B cell (primary cell): ENCODE measurements at regions not wholly inside any gene's neighbourhood (a gene's known extent, or its start where the extent isn't known, plus 50 kb on each side); places are given as distances from the start of the nearest gene placed in this dataset.

Experiments
- ATAC-seq: fragments of 200-7000 bp; cut with Tn5 transposase; one replicate; pipeline ENCODE4 v1.10.0; 2021; ENCODE audit warnings: low read depth, mild to moderate bottlenecking, moderate number of reproducible peaks, moderate library complexity
- CTCF ChIA-PET: fragments of 350-600 bp; sonication (Branson Sonifier 250); formaldehyde crosslinking; loops from one replicate; lab custom pipeline; 2021; ENCODE audit warnings: antibody characterized with exemption, inconsistent platforms; lab: Charles Lee
- POLR2A ChIA-PET: fragments of 350-600 bp; sonication (Branson Sonifier 250); formaldehyde crosslinking; loops from one replicate; lab custom pipeline; 2021; ENCODE audit warnings: antibody characterized with exemption; lab: Charles Lee
- DNase-seq: peaks from one replicate; pipeline ENCODE4 v3.0.0; 2013
- H2AFZ ChIP-seq: 2 replicates; pipeline ENCODE4 v1.6.1; 2012; ENCODE audit warnings: mild to moderate bottlenecking, low read depth, low read length; ENCODE audit not compliant: insufficient read depth, poor library complexity, severe bottlenecking
- H3K27ac ChIP-seq, 2 donors: 1 replicate in 1 of 2; 2 replicates in 1 of 2; pipeline ENCODE4 v1.5.1; 2012 to 2013; ENCODE audit warnings: low read length in 2 of 2, mild to moderate bottlenecking in 2 of 2, moderate library complexity in 1 of 2
- H3K27me3 ChIP-seq, 4 experiments: fragments of 200-600 bp in 1 of 4; sonication (generic) in 1 of 4; replicated peaks in 1 of 4; 1 replicate in 2 of 4; 2 replicates in 2 of 4; pipeline versions ENCODE4 v1.6.1 to v1.7.0; 2013 to 2016; ENCODE audit warnings: low read length in 3 of 4, mild to moderate bottlenecking in 2 of 4, mixed read lengths in 1 of 4, moderate library complexity in 1 of 4; ENCODE audit not compliant: insufficient read depth in 4 of 4, control insufficient read depth in 3 of 4; ENCODE audit errors: control extremely low read depth in 1 of 4
- H3K36me3 ChIP-seq, 2 experiments: replicated peaks in 1 of 2; 1 replicate in 1 of 2; 2 replicates in 1 of 2; pipeline versions ENCODE4 v1.6.1 to v1.7.1; 2013; ENCODE audit warnings: low read length in 1 of 2; ENCODE audit not compliant: insufficient read depth in 2 of 2, control insufficient read depth in 1 of 2; ENCODE audit errors: control extremely low read depth in 1 of 2, extremely low read depth in 1 of 2
- H3K4me1 ChIP-seq, 2 donors: fragments of 200-600 bp in 1 of 2; sonication (generic) in 1 of 2; 1 replicate in 1 of 2; 2 replicates in 1 of 2; pipeline versions ENCODE4 v1.5.1 to v1.6.1; 2013 to 2017; ENCODE audit warnings: low read length in 2 of 2; ENCODE audit not compliant: control insufficient read depth in 2 of 2, insufficient read depth in 2 of 2
- H3K4me2 ChIP-seq: replicated peaks from 2 replicates; pipeline ENCODE3; 2012; ENCODE audit warnings: mild to moderate bottlenecking, low read depth, low read length; ENCODE audit not compliant: poor library complexity, severe bottlenecking
- H3K4me3 ChIP-seq, 5 experiments: fragments of 200-600 bp in 1 of 5; sonication (generic) in 1 of 5; 1 replicate in 3 of 5; 2 replicates in 2 of 5; pipeline versions ENCODE4 v1.5.1 to v1.7.0; 2011 to 2016; ENCODE audit warnings: low read length in 4 of 5, mild to moderate bottlenecking in 4 of 5, low read depth in 2 of 5, control low read depth in 1 of 5, moderate library complexity in 1 of 5; ENCODE audit not compliant: insufficient read depth in 1 of 5; ENCODE audit errors: control extremely low read depth in 1 of 5, extremely low read depth in 1 of 5
- H3K79me2 ChIP-seq: fragments of 200-600 bp; sonication (generic); one replicate; pipeline ENCODE4 v1.6.0; 2016; ENCODE audit warnings: low read length; ENCODE audit not compliant: control insufficient read depth, insufficient read depth
- H3K9ac ChIP-seq: fragments of 200-600 bp; sonication (generic); 2 replicates; pipeline ENCODE4 v1.6.1; 2017; ENCODE audit warnings: mild to moderate bottlenecking, low read length, moderate library complexity
- H3K9me3 ChIP-seq, 3 donors: one replicate each; pipeline versions ENCODE4 v1.6.1 to v1.7.1; 2013; ENCODE audit warnings: low read length in 2 of 3; ENCODE audit not compliant: control insufficient read depth in 2 of 3, insufficient read depth in 1 of 3; ENCODE audit errors: control extremely low read depth in 1 of 3
- H4K20me1 ChIP-seq: 2 replicates; pipeline ENCODE4 v1.6.0; 2012; ENCODE audit warnings: mild to moderate bottlenecking, low read length; ENCODE audit not compliant: insufficient read depth, control insufficient read depth, poor library complexity, severe bottlenecking
- H3K27ac Mint-ChIP-seq: one replicate; pipeline ENCODE4 v1.8.0; 2021; ENCODE audit warnings: mixed read lengths
- H3K27me3 Mint-ChIP-seq: one replicate; pipeline ENCODE4 v1.8.0; 2021; ENCODE audit warnings: mixed read lengths
- H3K4me1 Mint-ChIP-seq: one replicate; pipeline ENCODE4 v1.8.0; 2021; ENCODE audit warnings: mixed read lengths
- H3K4me3 Mint-ChIP-seq: one replicate; pipeline ENCODE4 v1.8.0; 2021; ENCODE audit warnings: mixed read lengths
- H3K9me3 Mint-ChIP-seq: one replicate; pipeline ENCODE4 v1.8.0; 2022; ENCODE audit warnings: mixed read lengths; ENCODE audit not compliant: insufficient read depth
- CTCF ChIP-seq: fragments of 200-600 bp; IDR thresholded peaks from one replicate; pipeline ENCODE4 v1.8.0; 2022; ENCODE audit warnings: antibody characterized with exemption, mild to moderate bottlenecking
- EZH2 ChIP-seq: IDR thresholded peaks from 2 replicates; pipeline ENCODE4 v1.6.1; 2012; ENCODE audit warnings: borderline replicate concordance, low read depth, mild to moderate bottlenecking, moderate library complexity, low read length; ENCODE audit not compliant: insufficient read depth, poor library complexity, severe bottlenecking
- WGBS: methylation state at CpG from one replicate; pipeline ENCODE4 v1.1.5; 2013; ENCODE audit warnings: missing lambda C conversion rate; ENCODE audit not compliant: insufficient coverage; 5-methylcytosine and 5-hydroxymethylcytosine counted together
- intact Hi-C: fragments of 100-400 bp; cut with micrococcal nuclease; formaldehyde crosslinking; loops from one replicate; pipeline ENCODE4 v1.10.0; 2022

GRCh38 chr17:5832886-5833285 is 237.3 kb upstream of the WSCD1 start:
- no peak overlapping the region for H3K9ac ChIP-seq
- no peaks in the 10 kb centered on the region for H3K9me3 ChIP-seq

GRCh38 chr17:5837055-5837491 is 233.1 kb upstream of the WSCD1 start:
- Mint-ChIP-seq H3K27ac (no peak overlapping the region), H3K4me1 (peaks cover 18% of the 10 kb centered on the region), H3K27me3 (peaks cover 6% of the 10 kb centered on the region), H3K9me3 (no peaks in the 10 kb centered on the region), H3K4me3 (no peak overlapping the region)
- POLR2A ChIA-PET: no interaction called here
- Histone ChIP-seq H3K9me3 (no peaks in the 10 kb centered on the region), H3K36me3 (no peaks in the 10 kb centered on the region), H4K20me1 (no peaks in the 10 kb centered on the region), H3K79me2 (no peaks in the 10 kb centered on the region), H3K4me1 (peaks cover 0 to 3% of the 10 kb centered on the region in 2 donors), H2AFZ (no peak overlapping the region), H3K4me2 (no peak overlapping the region), H3K9ac (no peak overlapping the region), H3K27ac (no peak overlapping the region), H3K27me3 (no peaks in the 10 kb centered on the region), H3K4me3 (no peak overlapping the region)
- no peak for DNase-seq
- CTCF ChIA-PET: no interaction called here
- TF ChIP-seq CTCF (no peak), EZH2 (no peak)
- 96% methylated on average over 4 of the region's 4 CpGs for WGBS
- intact Hi-C loops: no loop called here
- no peak for ATAC-seq

More at GRCh38 chr17:5832886-5833285, 237.3 kb upstream of the WSCD1 start:
- Mint-ChIP-seq H3K4me1 (peaks cover 18% of the 10 kb centered on the region), H3K9me3 (peaks cover 2% of the 10 kb centered on the region), H3K27ac (no peak overlapping the region), H3K27me3 (peaks cover 15% of the 10 kb centered on the region), H3K4me3 (no peak overlapping the region)
- TF ChIP-seq CTCF (no peak), EZH2 (no peak)
- no peak for DNase-seq
- no peak overlapping the region for H3K27ac ChIP-seq
- intact Hi-C loops: no loop called here
- no peak overlapping the region for H3K4me3 ChIP-seq
- no CpG with 5 or more reads among the region's 1 CpG for WGBS
- peaks cover 0 to 4% (median 0%) of the 10 kb centered on the region in 4 experiments for H3K27me3 ChIP-seq
- peaks cover 0 to 3% of the 10 kb centered on the region in 2 donors for H3K4me1 ChIP-seq
- ATAC-seq: no peak
- no peaks in the 10 kb centered on the region for H4K20me1 ChIP-seq
- CTCF ChIA-PET: no interaction called here
- H2AFZ ChIP-seq: no peak overlapping the region
- no peaks in the 10 kb centered on the region for H3K36me3 ChIP-seq
- H3K4me2 ChIP-seq: no peak overlapping the region
- POLR2A ChIA-PET: no interaction called here
- H3K79me2 ChIP-seq: no peaks in the 10 kb centered on the region
